Neural cell (in vitro differentiated cells): ENCODE measurements at regions not wholly inside any gene's neighbourhood (a gene's known extent, or its start where the extent isn't known, plus 50 kb on each side); places are given as distances from the start of the nearest gene placed in this dataset.

Source experiments
- H2AFZ ChIP-seq: fragments of 200-600, 300-800 bp; sonication (generic), shearing (Covaris generic); 2 replicates; pipeline ENCODE4 v1.6.0; 2014; ENCODE audit warnings: low read depth, mild to moderate bottlenecking, antibody characterized with exemption, low read length, moderate library complexity
- H3F3A ChIP-seq: fragments of 200-600 bp; shearing (Covaris generic); 2 replicates; pipeline ENCODE4 v1.6.1; 2016; ENCODE audit warnings: mild to moderate bottlenecking, moderate library complexity, mixed read lengths, antibody characterized with exemption, low read length; ENCODE audit not compliant: insufficient read depth, poor library complexity, severe bottlenecking
- H3K27ac ChIP-seq: fragments of 200-600, 300-800 bp; sonication (generic), shearing (Covaris generic); 2 replicates; pipeline ENCODE4 v1.5.1; 2014; ENCODE audit warnings: mild to moderate bottlenecking, low read length, moderate library complexity
- H3K27me3 ChIP-seq: fragments of 300-800, 200-600 bp; sonication (generic), shearing (Covaris generic); 2 replicates; pipeline ENCODE4 v1.6.0; 2014; ENCODE audit warnings: mild to moderate bottlenecking, low read depth, low read length, moderate library complexity; ENCODE audit not compliant: insufficient read depth
- H3K36me3 ChIP-seq: fragments of 300-800, 200-600 bp; sonication (generic), shearing (Covaris generic); 2 replicates; pipeline ENCODE4 v1.5.1; 2014; ENCODE audit warnings: mild to moderate bottlenecking, antibody characterized with exemption, low read length, moderate library complexity; ENCODE audit not compliant: insufficient read depth
- H3K4me2 ChIP-seq: fragments of 300-800, 200-600 bp; sonication (generic), shearing (Covaris generic); 2 replicates; pipeline ENCODE4 v1.6.0; 2014; ENCODE audit warnings: mild to moderate bottlenecking, low read length
- H3K4me3 ChIP-seq: fragments of 300-800, 200-600 bp; sonication (generic), shearing (Covaris generic); 2 replicates; pipeline ENCODE4 v1.5.1; 2014; ENCODE audit warnings: mild to moderate bottlenecking, low read length, moderate library complexity
- H3K79me2 ChIP-seq: fragments of 200-600 bp; shearing (Covaris generic); replicated peaks from 2 replicates; pipeline ENCODE4 v1.6.0; 2014; ENCODE audit warnings: mild to moderate bottlenecking, low read length, moderate library complexity; ENCODE audit not compliant: insufficient read depth
- H3K9ac ChIP-seq: fragments of 300-800, 200-600 bp; sonication (generic), shearing (Covaris generic); 2 replicates; pipeline ENCODE4 v1.6.1; 2016; ENCODE audit warnings: mild to moderate bottlenecking, low read length, mixed read lengths
- H3K9me2 ChIP-seq: fragments of 200-600 bp; shearing (Covaris generic); 2 replicates; pipeline ENCODE4 v1.6.1; 2016; ENCODE audit warnings: mild to moderate bottlenecking, low read length, mixed read lengths; ENCODE audit not compliant: insufficient read depth
- H3K9me3 ChIP-seq: fragments of 200-600, 300-800 bp; sonication (generic), shearing (Covaris generic); 2 replicates; pipeline ENCODE4 v1.6.1; 2016; ENCODE audit warnings: mild to moderate bottlenecking, mixed run types, low read length, moderate library complexity, mixed read lengths
- H4K20me1 ChIP-seq: fragments of 200-600 bp; shearing (Covaris generic); 2 replicates; pipeline ENCODE4 v1.6.1; 2016; ENCODE audit warnings: mild to moderate bottlenecking, mixed run types; ENCODE audit not compliant: insufficient read depth
- EP300 ChIP-seq: fragments of 450-650 bp; conservative IDR thresholded peaks from 2 replicates; pipeline ENCODE4 v1.6.1; 2014; ENCODE audit warnings: antibody characterized with exemption, mild to moderate bottlenecking, moderate library complexity; ENCODE audit not compliant: poor library complexity, severe bottlenecking
- EZH2 ChIP-seq: fragments of 200-600, 300-800 bp; shearing (Covaris generic), sonication (generic); IDR thresholded peaks from 2 replicates; pipeline ENCODE4 v1.6.1; 2014; ENCODE audit warnings: antibody characterized with exemption, low read length, borderline replicate concordance, mild to moderate bottlenecking; ENCODE audit not compliant: insufficient read depth, poor library complexity, severe bottlenecking
- MXI1 ChIP-seq: fragments of 450-650 bp; conservative IDR thresholded peaks from 2 replicates; pipeline ENCODE4 v1.6.1; 2014; ENCODE audit warnings: antibody characterized with exemption, mild to moderate bottlenecking; ENCODE audit not compliant: poor library complexity, severe bottlenecking
- POLR2AphosphoS5 ChIP-seq: IDR thresholded peaks from 2 replicates; pipeline ENCODE4 v1.6.1; 2012
- RAD21 ChIP-seq: fragments of 450-650 bp; conservative IDR thresholded peaks from 2 replicates; pipeline ENCODE4 v1.6.1; 2014; ENCODE audit warnings: antibody characterized with exemption, mild to moderate bottlenecking, moderate library complexity
- REST ChIP-seq: IDR thresholded peaks from 2 replicates; pipeline ENCODE4 v1.6.1; 2012; ENCODE audit warnings: borderline replicate concordance
- SMC3 ChIP-seq: fragments of 450-650 bp; conservative IDR thresholded peaks from 2 replicates; pipeline ENCODE4 v1.6.1; 2014; ENCODE audit warnings: antibody characterized with exemption, mild to moderate bottlenecking, moderate library complexity; ENCODE audit not compliant: poor library complexity
- TAF1 ChIP-seq: IDR thresholded peaks from 2 replicates; pipeline ENCODE4 v1.6.1; 2012; ENCODE audit warnings: low read depth
- TF ChIP-seq, protein P1 (sequence below): fragments of 450-650 bp; IDR thresholded peaks from 2 replicates; pipeline ENCODE4 v1.5.1; 2014; ENCODE audit warnings: antibody characterized with exemption, mild to moderate bottlenecking, moderate library complexity; ENCODE audit not compliant: poor library complexity, severe bottlenecking

- no peaks in the 10 kb centered on the region for H3F3A ChIP-seq
- H3K9me3 ChIP-seq: no peaks in the 10 kb centered on the region
- H3K4me3 ChIP-seq: no peak overlapping the region
- no peaks in the 10 kb centered on the region for H3K27me3 ChIP-seq
- H3K9ac ChIP-seq: no peak overlapping the region
- no peak overlapping the region for H3K4me2 ChIP-seq
- no peak overlapping the region for H3K27ac ChIP-seq
- no peak overlapping the region for H2AFZ ChIP-seq
- H3K36me3 ChIP-seq: no peaks in the 10 kb centered on the region
- H3K9me2 ChIP-seq: no peaks in the 10 kb centered on the region
- no peaks in the 10 kb centered on the region for H3K79me2 ChIP-seq
- no peaks in the 10 kb centered on the region for H4K20me1 ChIP-seq
- no peak for TF ChIP-seq MXI1
Observed at GRCh38 chr3:61369678-61370077, 118.4 kb upstream of the FHIT start.

- Histone ChIP-seq H3F3A (no peaks in the 10 kb centered on the region), H3K36me3 (no peaks in the 10 kb centered on the region), H3K27me3 (no peaks in the 10 kb centered on the region), H3K27ac (no peak overlapping the region), H3K4me3 (no peak overlapping the region), H3K79me2 (no peaks in the 10 kb centered on the region), H2AFZ (no peak overlapping the region), H3K9me2 (no peaks in the 10 kb centered on the region), H3K9me3 (no peaks in the 10 kb centered on the region), H4K20me1 (no peaks in the 10 kb centered on the region), H3K9ac (no peak overlapping the region), H3K4me2 (no peak overlapping the region)
- TF ChIP-seq, protein P1, sequence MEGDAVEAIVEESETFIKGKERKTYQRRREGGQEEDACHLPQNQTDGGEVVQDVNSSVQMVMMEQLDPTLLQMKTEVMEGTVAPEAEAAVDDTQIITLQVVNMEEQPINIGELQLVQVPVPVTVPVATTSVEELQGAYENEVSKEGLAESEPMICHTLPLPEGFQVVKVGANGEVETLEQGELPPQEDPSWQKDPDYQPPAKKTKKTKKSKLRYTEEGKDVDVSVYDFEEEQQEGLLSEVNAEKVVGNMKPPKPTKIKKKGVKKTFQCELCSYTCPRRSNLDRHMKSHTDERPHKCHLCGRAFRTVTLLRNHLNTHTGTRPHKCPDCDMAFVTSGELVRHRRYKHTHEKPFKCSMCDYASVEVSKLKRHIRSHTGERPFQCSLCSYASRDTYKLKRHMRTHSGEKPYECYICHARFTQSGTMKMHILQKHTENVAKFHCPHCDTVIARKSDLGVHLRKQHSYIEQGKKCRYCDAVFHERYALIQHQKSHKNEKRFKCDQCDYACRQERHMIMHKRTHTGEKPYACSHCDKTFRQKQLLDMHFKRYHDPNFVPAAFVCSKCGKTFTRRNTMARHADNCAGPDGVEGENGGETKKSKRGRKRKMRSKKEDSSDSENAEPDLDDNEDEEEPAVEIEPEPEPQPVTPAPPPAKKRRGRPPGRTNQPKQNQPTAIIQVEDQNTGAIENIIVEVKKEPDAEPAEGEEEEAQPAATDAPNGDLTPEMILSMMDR: peak; percentile 69
- peak; percentile 70 for TF ChIP-seq RAD21
- TF ChIP-seq EP300: no peak
- TF ChIP-seq POLR2AphosphoS5: no peak
- peak; percentile 80 for TF ChIP-seq SMC3
- TF ChIP-seq MXI1: no peak
Observed at GRCh38 chr3:61371123-61371522, 119.9 kb upstream of the FHIT start.

DNA sequence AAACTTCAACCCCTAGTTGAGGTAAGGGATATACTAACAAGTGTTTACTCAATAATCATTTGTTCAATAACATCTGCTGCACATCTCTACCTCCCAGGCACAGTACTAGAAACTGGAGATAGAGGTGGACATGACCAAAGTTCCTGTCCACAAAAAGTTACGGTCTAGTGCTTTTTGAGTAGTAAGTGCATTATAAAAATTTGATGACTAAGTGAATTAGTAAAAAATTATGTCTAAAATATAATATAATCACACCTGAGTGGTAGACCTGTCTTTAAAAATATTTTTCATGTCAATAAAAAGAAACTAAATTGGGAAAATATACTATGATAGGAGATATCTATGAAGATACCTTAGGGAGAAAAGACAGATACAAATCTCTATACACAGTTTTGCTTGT, 121.5 kb upstream of the FHIT start:
- Histone ChIP-seq H3K9me2 (no peaks in the 10 kb centered on the region), H3K79me2 (no peaks in the 10 kb centered on the region), H3K27me3 (no peaks in the 10 kb centered on the region), H3K4me3 (no peak overlapping the region), H3K4me2 (no peak overlapping the region), H3K27ac (no peak overlapping the region), H3K36me3 (no peaks in the 10 kb centered on the region), H3K9ac (no peak overlapping the region), H3F3A (no peaks in the 10 kb centered on the region), H2AFZ (no peak overlapping the region), H4K20me1 (no peaks in the 10 kb centered on the region), H3K9me3 (no peaks in the 10 kb centered on the region)
- TF ChIP-seq RAD21 (no peak), POLR2AphosphoS5 (no peak), MXI1 (no peak), TAF1 (no peak), REST (no peak), EP300 (no peak), SMC3 (no peak), EZH2 (no peak)
- TF ChIP-seq, protein P1: no peak
